Gastroesophageal sphincter (tissue), 4 donors: ENCODE measurements at regions not wholly inside any gene's neighbourhood (a gene's known extent, or its start where the extent isn't known, plus 50 kb on each side); places are given as distances from the start of the nearest gene placed in this dataset.

Experiments
- ATAC-seq: fragments of 150-250 bp; one replicate; pipeline ENCODE4 v1.9.1; 2016; ENCODE audit warnings: mild to moderate bottlenecking, moderate library complexity
- H3K27ac ChIP-seq, 4 donors: fragments of 200-600 bp; sonication (generic) in 3 of 4; 1 replicate in 3 of 4; 2 replicates in 1 of 4; pipeline ENCODE4 v1.5.1; 2016 to 2019
- H3K27me3 ChIP-seq: fragments of 200-600 bp; sonication (generic); one replicate; pipeline ENCODE4 v1.5.1; 2019
- H3K36me3 ChIP-seq, 2 donors: fragments of 200-600 bp; sonication (generic); one replicate each; pipeline ENCODE4 v1.5.1; 2019; ENCODE audit warnings: control low read depth in 1 of 2
- H3K4me1 ChIP-seq, 3 donors: fragments of 200-600 bp; sonication (generic); 1 replicate in 2 of 3; 2 replicates in 1 of 3; pipeline ENCODE4 v1.5.1; 2016 to 2019; ENCODE audit warnings: control low read depth in 2 of 3
- H3K4me3 ChIP-seq, 2 donors: fragments of 200-600 bp; sonication (generic); one replicate each; pipeline ENCODE4 v1.5.1; 2019; ENCODE audit warnings: mild to moderate bottlenecking in 1 of 2, moderate library complexity in 1 of 2
- H3K9me3 ChIP-seq, 3 donors: fragments of 200-600 bp; sonication (generic); one replicate each; pipeline ENCODE4 v1.5.1; 2017 to 2019; ENCODE audit warnings: control low read depth in 2 of 3
- CTCF ChIP-seq, 4 experiments: fragments of 200-600 bp in 2 of 4; fragments of 450-650 bp in 2 of 4; sonication (generic) in 1 of 4; IDR thresholded peaks; one replicate each; pipeline ENCODE4 v1.5.1; 2017 to 2019; ENCODE audit warnings: antibody characterized with exemption in 4 of 4, mild to moderate bottlenecking in 2 of 4, moderate library complexity in 2 of 4
- EP300 ChIP-seq: sonication (generic); formaldehyde crosslinking; IDR thresholded peaks from one replicate; pipeline ENCODE4 v1.6.1; 2017; ENCODE audit warnings: antibody characterized with exemption, mild to moderate bottlenecking
- POLR2A ChIP-seq, 2 donors: fragments of 450-650 bp; IDR thresholded peaks; one replicate each; pipeline ENCODE4 v1.6.1; 2017; ENCODE audit warnings: antibody characterized with exemption in 2 of 2, mild to moderate bottlenecking in 2 of 2, moderate library complexity in 1 of 2
- POLR2AphosphoS5 ChIP-seq: sonication (generic); formaldehyde crosslinking; IDR thresholded peaks from one replicate; pipeline ENCODE4 v1.6.1; 2017; ENCODE audit warnings: antibody characterized with exemption
- WGBS, 2 donors: methylation state at CpG; one replicate each; pipeline ENCODE4 v1.1.5; 2018; ENCODE audit warnings: low coverage in 1 of 2; 5-methylcytosine and 5-hydroxymethylcytosine counted together

- Histone ChIP-seq H3K4me1 (no peaks in the 10 kb centered on the region), H3K4me3 (no peak overlapping the region), H3K9me3 (no peaks in the 10 kb centered on the region), H3K27ac (peak overlapping the region in 3 of 4 donors; percentile 1 to 27 (median 2)), H3K36me3 (no peaks in the 10 kb centered on the region), H3K27me3 (no peaks in the 10 kb centered on the region)
- 79 to 80% methylated on average over 2 to 3 of the region's 5 CpGs for WGBS, 2 donors
- no peak for TF ChIP-seq EP300
- TF ChIP-seq CTCF (IDR thresholded peaks at IDR 0.05), result no peak
- no peak for TF ChIP-seq POLR2AphosphoS5
- ATAC-seq, result peak; percentile 69
These were observed 110.9 kb upstream of the LPAR1 start for GRCh38 chr9:111149018-111149759.

- no peaks in the 10 kb centered on the region for H3K4me1 ChIP-seq
- TF ChIP-seq CTCF (IDR thresholded peaks at IDR 0.05) (no peak), EP300 (no peak), POLR2AphosphoS5 (no peak), POLR2A (IDR thresholded peaks at IDR 0.05) (no peak)
- 62 to 63% methylated on average over 9 to 10 of the region's 10 CpGs for WGBS, 2 donors
- no peaks in the 10 kb centered on the region for H3K36me3 ChIP-seq
- H3K9me3 ChIP-seq, result no peaks in the 10 kb centered on the region
- no peak overlapping the region for H3K4me3 ChIP-seq
- peak overlapping the region in 3 of 4 donors; percentile 1 to 27 (median 2) for H3K27ac ChIP-seq
- no peaks in the 10 kb centered on the region for H3K27me3 ChIP-seq
- ATAC-seq, result no peak
These were observed 110.1 kb upstream of the LPAR1 start for GRCh38 chr9:111148052-111149017.

- Histone ChIP-seq H3K9me3 (no peaks in the 10 kb centered on the region), H3K4me1 (no peaks in the 10 kb centered on the region), H3K4me3 (no peak overlapping the region), H3K27ac (no peak overlapping the region), H3K27me3 (no peaks in the 10 kb centered on the region), H3K36me3 (no peaks in the 10 kb centered on the region)
- no peak for ATAC-seq
- 61 to 79% methylated on average over 3 of the region's 3 CpGs for WGBS, 2 donors
- TF ChIP-seq POLR2AphosphoS5, result no peak
- TF ChIP-seq CTCF (IDR thresholded peaks at IDR 0.05), result no peak
- no peak for TF ChIP-seq EP300
- no peak for TF ChIP-seq POLR2A (IDR thresholded peaks at IDR 0.05)
These were observed 108.8 kb upstream of the LPAR1 start for GRCh38 chr9:111147041-111147440.

- 56 to 64% methylated on average over 3 of the region's 3 CpGs for WGBS, 2 donors
- Histone ChIP-seq H3K36me3 (no peaks in the 10 kb centered on the region), H3K27me3 (no peaks in the 10 kb centered on the region), H3K27ac (no peak overlapping the region), H3K4me3 (no peak overlapping the region), H3K9me3 (no peaks in the 10 kb centered on the region), H3K4me1 (no peaks in the 10 kb centered on the region)
- TF ChIP-seq CTCF (IDR thresholded peaks at IDR 0.05) (no peak), POLR2AphosphoS5 (no peak), POLR2A (IDR thresholded peaks at IDR 0.05) (no peak), EP300 (no peak)
- no peak for ATAC-seq
These were observed 106.5 kb upstream of the LPAR1 start for GRCh38 chr9:111144741-111145140.
